NCI-H2171 treated with DMSO at 0.1 percent for 48 hours (cell line): ENCODE measurements at regions not wholly inside any gene's neighbourhood (a gene's known extent, or its start where the extent isn't known, plus 50 kb on each side); places are given as distances from the start of the nearest gene placed in this dataset.
A peak's percentile ranks its signal among the peaks of the same experiment; 100 is the strongest.
"Not testable (repeated sequence)": the region's sequence is repeated elsewhere in the genome, so short reads cannot be mapped to it uniquely, and the experiment has no call there.

ENCODE experiments used
- DNase-seq: peaks from one replicate; lab custom pipeline; 2025; lab: John Stamatoyannopoulos, UW

DNA sequence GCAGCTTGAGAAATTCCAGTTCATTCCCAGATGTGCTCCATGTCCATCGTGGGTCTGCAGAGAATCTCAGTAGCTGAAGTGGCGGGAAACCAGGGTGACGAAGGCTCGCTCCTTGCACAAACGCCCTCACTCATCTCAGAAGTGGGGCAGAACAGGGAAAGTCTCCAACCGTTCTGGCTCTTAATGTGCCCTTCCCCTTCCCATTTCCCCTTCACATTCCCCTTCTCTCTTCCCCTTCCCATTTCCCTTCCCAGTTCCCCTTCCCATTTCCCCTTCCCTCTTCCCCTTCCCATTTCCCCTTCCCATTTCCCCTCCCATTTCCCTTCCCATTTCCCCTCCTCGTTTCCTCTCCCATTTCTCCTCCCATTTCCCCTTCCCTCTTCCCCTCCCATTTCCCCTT lies 108.5 kb downstream of the OLFM1 start:
- not testable (repeated sequence) for DNase-seq

DNA sequence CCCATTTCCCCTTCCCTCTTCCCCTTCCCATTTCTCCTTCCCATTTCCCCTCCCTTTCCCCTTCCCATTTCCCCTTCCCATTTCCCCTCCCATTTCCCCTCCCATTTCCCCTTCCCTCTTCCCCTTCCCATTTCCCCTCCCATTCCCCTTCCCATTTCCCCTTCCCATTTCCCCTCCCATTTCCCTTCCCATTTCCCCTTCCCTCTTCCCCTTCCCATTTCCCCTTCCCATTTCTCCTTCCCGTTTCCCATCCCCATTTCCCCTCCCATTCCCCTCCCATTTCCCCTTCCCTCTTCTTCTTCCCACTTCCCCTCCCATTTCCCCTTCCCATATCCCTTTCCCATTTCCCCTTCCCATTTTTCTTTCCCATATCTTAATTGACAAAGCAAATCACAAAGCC lies 109.0 kb downstream of the OLFM1 start:
- DNase-seq, result no peak

DNA sequence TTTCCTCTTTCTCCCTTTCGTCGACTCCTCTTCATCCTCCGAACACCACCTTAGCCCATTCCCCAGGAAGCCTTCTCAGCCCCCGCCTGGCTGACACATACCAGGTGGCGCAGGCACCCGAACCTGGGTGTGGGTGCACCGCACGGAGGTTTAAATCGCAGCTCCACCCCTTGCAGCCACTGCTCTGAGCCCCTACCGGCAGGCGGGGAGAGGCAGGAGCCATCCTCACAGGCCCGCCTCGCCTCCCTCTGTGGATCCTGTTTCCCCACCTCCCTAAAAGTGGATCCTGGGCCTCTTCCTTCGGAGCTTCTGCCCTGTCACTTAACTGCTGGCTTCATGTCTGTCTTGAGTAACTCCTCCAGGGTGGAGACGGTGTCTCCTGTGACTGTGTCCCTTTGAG lies 110.7 kb downstream of the OLFM1 start:
- DNase-seq, result no peak

DNA sequence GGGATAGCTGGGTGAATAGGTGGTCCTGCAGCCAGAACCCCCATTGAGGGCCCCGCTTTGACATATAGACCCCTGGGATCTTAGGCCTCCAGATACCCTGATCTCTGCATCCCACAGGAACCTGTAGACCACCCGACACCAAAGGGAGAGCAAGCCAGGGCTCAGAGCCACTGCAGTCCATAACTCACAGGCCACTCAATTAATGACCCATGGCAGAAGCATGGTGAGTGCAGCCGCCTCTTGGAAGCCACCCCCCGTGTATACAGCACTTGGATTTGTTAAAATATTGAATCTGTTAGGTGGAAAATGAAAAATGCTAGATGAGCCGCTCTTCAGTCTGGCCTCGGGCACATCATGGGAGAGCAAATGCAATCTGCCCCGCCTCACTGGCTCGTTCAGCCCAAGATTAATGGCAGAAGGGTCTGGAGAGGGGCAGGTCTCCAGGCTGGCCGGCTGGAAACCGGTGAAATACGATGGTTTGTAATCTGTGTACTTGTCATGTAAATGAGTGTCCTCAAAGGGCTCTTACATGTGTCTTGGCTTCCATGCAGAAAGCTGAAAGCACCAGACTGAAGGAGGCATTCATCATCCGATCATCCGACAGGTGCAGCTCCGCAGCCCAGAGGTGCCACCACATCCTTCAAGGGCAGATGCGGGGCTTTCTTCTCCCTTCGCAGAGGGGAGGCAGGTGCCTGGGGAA lies 111.3 kb downstream of the OLFM1 start:
- DNase-seq, result no peak

DNA sequence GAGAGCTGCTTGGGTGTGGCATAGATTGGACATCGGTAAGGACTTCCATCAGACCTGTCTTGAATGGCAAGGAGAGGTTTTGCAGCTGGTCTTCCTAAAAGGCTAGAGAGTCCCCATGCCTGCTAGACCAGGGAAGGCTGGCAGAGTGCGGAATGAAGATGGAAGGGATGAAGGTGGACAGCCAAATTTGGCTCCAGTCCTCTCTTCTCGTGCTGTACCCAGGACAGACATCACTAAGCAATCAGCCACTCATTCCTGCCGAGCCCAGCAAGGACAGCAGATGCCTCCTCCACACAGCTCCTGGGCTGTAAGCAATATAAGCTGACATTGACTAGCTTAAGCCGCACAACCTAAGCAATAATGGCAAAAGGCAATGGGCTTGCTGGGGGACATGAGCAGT lies 112.0 kb downstream of the OLFM1 start:
- DNase-seq, result no peak

DNA sequence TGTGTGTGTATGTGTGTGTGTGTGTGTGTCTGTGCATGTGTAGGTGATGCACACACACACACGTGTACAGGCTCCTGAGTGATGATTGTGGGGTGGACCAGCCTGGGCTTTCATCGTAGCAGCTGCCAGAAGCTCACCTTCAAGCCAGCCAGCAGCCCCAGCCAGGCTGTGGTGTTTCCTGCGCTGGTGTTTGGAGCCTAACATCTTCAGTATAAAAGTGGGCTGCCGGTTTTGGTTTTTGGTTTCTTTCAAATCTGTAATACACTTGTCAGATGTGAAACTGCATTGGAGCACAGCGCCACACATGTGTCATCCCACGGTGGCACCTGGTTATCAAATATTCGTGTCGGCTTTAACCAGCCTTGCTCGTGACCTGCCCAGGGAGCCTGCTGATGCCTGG lies 114.2 kb downstream of the OLFM1 start:
- DNase-seq, result no peak

DNA sequence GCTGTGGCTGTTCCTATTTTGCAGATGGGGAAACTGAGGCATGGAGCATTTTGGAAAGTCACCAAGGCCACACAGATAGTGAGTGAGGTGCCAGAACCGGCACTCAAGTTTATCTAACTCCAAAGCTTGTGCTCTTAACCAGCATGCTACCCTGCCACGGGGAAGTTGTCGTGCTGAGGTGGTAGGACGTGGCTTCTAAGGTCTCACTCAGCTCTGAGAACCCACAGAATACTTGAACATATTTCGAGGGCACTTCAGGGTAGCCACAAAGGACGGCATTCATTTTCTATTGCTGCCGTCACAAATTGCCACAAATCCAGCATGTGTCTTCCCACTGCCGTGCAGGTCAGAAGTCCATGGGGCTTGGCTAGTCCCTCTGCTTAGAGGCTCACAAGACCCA lies 116.7 kb downstream of the OLFM1 start:
- no peak for DNase-seq

DNA sequence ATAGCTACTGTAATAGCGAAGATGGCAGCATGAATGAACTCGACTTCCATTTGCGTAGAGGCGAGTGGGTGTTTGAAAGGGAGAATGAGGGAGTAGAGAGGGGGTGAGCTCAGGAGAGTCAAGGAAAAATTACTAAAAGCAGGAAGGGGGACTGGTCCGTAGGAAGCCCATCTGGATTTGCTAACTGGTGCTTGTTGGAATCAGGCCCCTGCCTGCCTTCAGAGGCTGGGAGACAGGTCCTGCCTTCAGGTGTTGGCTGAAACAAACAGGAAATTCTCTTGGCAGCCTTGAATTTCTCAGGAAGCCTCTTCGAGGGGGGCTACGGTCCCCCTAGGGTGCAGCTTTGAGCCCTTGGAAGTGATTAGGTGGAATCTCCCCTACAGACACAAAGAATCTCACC lies 121.7 kb downstream of the OLFM1 start:
- DNase-seq, result no peak

DNA sequence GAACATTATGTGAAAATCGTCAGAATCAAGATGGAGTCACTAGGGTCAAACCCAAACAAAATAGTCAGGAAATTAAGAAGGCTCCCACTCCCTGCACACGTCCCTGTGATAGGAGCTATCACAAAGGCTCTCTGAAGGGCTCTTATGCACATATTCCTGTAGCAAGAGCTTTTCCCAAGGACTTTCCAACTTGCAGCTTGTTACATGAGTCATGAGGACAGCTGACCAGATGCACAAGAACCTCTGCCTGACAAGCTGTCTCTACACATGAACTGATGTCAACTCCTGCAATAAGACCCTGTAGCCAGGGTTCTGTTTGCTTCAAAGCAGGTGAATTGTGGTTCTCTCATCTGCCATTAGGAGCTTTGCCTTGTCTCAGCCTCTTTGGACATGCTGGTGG lies 122.4 kb downstream of the OLFM1 start:
- no peak for DNase-seq

DNA sequence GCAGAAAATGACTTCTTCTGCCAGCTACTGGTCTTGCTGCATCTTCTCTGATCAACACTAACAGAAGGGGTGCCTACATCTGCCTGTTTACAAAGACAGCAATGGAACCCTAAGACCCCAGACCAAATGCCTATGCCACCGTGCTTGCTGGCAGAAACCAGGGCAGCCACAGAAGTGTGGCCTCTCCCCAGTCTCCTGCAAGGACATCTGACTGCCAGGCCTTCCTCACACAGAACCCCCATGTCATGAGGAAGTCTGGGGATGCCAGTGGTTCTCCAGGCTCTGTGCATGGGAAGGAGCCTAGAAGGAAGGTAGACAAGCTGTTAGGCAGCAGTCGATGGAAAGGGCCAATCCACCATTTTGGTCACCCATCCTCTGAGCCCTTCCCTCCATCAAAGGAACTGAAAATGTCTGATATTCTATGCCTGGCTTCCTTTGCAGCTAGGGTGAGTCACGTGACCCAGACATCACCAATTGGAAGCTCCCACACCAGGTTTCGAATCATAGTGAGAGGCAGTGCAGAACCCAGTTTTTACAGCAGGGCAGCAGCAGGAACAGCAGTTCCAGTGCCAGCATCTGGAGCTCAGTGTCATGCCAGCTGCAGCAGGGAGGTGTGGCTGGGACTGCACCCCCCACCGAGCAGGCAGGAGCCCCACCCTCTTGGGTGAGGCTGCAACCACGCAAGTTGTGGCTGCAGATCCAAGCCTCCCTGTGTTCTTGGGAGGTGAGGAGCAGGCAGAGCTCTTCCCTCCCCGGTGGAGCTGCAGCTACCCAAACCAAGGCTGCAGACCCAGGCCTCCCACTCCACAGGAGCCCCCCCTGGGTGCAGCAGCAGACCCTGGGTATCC lies 123.4 kb downstream of the OLFM1 start:
- peak; percentile 10 for DNase-seq

DNA sequence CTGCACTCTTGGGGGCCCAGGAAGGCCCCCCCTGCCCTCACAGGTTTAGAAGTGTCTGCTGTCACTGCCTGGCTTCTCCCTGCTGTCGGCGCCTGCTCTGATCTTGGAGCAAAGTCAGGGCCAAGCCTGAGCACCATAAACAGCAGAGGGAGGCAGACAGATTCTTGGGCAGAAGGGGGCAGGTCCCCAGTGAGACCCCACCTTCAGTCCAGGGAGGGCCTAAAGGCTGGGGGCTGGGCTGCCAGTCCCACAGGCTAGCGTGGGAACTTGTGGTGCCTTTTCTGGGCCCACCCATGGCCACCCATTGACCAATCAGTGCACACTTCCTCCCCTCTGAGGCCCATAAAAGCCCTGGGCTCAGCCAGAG lies 124.0 kb downstream of the OLFM1 start:
- no peak for DNase-seq

DNA sequence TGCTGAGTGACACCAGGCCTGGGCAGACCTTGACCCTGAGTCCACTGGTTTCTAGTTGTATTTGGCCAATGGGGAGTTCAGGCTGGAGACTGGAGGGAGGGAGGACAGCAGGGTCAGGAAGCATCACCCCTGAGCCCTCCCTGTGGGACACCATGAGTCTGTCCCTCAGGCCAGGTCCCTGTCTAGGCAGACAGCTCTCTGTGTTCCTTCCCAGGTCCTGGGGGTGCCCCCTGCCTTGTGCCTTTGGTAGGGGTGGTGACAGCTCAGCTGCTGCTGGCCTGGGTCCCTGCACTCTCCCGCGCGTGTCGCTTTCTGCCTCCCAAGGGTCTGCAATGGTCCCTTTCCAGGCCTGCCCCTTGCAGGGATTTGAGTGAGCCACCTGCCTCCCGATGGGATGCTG lies 125.5 kb downstream of the OLFM1 start:
- no peak for DNase-seq

DNA sequence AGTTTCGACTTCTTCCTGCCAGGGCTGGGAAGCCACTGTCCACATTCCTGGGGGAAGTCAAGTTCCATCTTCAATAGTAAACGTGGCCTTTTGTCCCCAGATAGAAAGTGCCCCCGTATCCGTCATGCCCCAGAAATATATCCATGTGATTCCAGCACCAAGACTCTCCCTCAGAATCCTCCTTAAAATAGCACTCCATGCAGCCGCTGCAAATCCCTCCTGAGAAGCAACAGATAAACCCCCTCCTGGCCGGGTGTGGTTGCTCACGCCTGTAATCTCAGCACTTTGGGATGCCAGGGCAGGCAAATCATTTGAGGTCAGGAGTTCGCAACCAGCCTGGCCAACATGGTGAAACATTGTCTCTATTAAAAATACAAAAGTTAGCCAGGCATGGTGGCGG lies 126.1 kb downstream of the OLFM1 start:
- no peak for DNase-seq

DNA sequence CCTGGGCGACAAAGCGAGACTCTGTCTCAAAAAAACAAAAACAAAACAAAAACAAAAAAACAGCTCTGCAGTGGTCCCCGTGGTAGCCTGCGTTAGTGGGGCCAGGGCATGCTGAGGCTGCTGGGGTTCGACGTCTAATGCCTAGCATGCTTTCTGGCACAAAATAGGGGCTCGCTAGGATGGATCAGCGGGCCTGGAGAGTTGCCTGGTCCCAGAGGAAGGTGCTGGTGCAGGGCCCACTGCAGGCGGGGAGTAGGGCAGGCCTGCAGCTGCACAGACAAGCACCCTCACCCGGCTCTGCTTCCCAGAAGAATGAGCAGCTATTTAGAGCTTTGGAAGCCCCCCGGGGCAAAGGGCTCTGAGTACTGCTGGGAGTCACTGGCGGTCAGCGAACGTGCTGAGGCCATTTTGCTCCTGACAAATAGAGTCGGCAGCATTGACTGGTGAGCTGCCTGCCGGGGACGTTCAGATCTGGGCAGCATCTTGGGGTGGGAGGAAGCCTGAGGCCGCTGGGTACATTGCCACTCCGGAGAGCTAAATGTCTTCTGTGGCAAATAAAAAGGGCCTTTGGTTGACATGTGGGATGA lies 126.7 kb downstream of the OLFM1 start:
- no peak for DNase-seq

DNA sequence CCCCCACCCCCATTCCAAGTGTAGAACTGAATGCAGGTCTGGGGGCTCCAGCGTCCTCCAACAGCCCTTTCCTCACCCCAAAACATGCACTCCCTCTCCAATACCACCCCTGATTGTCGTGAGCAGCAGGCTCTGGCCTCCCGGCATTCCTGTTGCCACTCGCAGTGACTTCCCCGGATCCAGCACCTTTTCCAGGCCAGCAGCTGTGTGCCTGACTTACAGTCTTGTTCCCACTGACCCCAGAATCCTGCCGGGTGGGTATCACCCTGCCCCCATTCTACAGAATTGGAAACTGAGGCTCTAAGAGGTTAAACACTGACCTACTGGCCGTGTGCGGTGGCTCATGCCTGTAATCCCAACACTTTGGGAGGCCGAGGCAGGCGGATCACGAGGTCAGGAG lies 127.2 kb downstream of the OLFM1 start:
- no peak for DNase-seq

DNA sequence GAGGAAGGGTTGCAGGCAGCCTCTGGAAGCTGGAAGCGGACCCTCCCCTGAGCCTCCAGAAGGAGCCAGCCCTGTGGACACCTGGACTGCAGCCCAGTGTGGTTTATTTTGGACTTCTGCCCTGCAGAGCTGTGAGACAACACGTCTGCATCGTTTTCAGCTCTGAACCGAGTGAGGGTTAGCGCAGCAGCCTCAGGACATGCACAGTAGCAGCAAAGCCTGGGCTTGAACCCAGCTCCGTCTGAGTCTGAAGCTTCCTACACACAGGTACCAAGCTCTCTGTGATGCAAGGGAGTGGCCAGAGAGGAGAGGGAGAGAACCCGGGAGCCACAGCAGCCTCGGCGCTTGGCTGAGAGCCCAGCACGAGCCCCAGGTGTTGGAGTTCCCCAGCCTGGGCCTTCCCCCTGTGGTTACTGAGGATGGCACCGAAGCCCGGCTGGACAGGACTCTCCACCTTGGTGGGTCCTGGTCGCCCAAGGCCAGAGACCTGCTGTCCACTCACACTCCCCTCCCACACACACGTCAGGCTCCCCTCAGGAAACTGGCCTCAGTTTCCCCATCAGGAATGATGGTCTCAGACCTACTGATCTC lies 128.2 kb downstream of the OLFM1 start:
- DNase-seq, result no peak

DNA sequence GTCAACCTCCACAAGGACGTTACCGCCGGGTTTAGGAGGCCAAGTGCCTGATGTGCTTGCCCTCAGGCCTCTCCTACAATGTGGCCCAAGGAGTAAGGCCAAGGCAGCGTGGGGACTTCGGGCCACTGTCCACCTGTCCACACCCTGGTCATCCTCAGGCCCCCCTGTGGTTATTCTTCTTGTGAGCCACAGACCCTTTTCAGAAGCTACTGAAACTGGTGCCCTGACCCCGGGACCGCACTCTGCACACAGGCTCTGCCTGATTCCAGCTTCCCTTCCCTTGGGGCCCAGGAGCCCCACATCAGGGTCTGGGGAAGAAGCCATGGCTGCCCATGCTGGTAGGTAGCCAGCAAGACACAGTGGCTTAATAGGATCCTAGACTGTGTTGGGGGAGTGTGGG lies 128.8 kb downstream of the OLFM1 start:
- no peak for DNase-seq

DNA sequence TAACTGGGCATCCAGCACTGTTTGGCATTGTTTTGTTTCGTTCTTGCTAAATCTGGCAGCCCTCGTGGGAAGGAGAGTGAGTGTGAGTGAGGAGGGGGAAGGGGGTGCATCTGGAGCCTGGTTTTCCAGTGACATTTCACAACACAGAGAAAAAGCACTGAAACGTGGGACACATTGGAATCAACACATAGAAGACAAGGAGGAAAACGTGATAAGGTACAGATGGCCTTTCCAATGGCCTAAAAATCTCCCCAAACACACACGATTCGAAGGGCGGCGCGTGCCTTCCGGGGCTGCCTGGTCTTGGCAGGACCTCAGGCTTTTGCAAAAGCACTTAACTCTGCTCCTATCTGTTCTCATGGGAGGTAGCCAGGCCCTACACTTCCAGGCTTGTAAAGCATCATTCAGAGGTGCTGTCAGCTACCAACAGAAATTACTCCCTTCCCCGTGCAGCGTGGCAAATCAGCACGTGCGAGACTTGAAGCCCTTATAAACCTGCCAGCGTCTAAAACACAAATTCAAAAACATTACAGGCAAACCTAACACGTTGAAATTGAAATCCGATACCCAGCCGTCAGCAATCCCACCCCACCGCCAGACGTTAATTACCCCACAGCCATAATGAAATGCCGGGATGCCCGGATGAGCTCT lies 129.4 kb downstream of the OLFM1 start:
- peak; percentile 92 for DNase-seq

DNA sequence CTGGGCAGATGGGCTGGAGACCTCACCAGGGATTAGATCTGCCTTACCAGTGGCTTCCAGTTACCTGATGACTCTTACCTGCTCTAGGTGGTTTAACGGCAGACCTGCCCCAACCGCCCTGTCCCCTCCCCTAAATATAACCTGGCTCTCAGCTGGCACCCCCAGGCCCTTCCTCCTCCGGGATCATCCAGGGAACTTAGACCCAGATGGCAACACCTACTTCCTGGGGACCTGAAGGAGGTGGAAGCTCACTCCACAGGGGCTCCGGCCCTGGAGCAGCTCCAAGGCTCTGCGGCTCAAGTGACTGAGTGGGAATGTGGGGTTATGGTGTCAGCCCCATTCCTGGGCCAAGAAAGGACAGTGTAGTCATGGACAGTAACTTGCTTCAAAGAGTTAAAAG lies 130.4 kb downstream of the OLFM1 start:
- DNase-seq, result no peak

DNA sequence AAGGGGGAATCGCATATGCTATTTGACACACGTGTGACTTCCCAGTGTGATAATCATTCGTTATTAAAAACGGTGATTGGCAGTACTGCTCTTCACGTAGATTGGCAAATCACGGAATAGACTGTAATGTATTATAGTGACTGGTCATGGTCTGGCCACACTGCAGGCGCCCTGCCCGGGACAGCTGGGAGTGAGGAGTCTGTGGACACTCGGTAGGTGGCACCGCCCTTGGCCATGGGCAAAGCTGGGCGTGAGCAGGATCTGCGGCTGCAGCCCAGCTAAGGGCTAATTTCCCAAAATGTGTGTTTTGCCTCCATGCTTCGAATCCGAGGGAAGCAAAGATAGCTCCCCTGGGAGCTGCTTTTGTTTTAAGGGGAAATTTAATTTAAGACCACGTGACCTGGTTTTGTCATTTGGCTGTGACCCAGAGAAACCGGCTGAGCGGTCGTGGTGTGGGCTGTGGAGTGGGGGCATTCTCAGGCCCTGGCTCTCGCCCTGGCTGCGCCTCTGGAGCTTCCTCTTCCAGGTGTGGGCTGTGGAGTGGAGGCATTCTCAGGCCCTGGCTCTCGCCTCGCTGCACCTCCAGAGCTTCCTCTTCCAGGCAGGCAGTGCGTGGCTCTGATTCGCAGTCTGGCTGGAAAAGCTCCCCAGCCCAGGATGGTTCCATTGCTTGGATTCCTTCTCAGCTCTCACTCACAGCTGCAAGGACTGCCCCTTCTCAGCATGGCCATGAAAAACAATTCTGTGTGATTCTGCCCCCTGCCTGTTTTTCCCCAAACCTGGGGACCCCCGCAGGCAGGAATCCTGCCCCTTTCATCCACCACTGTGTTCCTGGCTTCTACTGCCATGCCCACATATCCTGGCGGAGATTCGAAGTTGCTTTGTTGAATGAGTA lies 131.1 kb downstream of the OLFM1 start:
- DNase-seq, result no peak
